ENCODE measurements at regions not wholly inside any gene's neighbourhood (a gene's known extent, or its start where the extent isn't known, plus 50 kb on each side); places are given as distances from the start of the nearest gene placed in this dataset.

DNA sequence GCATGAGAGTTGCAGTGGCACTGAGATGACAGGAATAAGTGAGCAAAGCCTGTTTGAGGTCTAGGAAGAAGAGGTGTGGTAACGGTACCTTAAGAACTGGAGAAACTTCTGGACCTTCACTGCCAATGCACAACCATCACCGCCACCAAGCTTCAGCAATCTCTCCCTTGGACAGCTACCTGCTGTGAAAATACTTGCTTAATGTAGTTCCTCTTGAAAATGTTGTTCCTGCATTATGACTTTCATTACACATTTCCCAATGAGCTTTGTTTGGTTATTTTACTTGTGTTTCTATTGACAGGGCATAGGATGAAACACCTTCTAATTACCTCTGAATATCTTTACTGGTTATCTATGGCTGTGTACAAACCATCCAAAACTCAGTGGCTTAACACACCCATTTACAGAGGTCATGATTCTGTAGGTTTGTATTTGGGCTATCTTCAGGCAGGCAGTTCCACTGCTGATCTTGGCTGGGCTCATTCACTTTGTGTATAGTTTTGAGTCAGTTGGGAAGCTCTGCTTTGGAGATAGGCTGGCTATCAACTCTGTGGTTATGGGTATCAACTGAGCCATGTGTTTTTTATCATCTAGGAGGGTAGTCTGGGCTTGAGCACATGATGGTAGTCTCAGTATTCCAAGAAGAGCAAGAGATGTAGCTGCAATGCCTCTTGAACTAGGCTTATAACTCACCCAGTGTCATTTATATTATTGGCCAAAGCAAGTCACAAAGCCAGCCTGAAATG is 149.4 kb downstream of the ELAVL4 start:
- TF ChIP-seq ELF1 (IDR thresholded peaks at IDR 0.05) (no peak), GABPA (IDR thresholded peaks at IDR 0.05; ENCODE audit: low read depth) (no peak), FOXJ3 (CRISPR knock-in tag; IDR thresholded peaks at IDR 0.05) (no peak)
- TF ChIP-seq, protein P1, sequence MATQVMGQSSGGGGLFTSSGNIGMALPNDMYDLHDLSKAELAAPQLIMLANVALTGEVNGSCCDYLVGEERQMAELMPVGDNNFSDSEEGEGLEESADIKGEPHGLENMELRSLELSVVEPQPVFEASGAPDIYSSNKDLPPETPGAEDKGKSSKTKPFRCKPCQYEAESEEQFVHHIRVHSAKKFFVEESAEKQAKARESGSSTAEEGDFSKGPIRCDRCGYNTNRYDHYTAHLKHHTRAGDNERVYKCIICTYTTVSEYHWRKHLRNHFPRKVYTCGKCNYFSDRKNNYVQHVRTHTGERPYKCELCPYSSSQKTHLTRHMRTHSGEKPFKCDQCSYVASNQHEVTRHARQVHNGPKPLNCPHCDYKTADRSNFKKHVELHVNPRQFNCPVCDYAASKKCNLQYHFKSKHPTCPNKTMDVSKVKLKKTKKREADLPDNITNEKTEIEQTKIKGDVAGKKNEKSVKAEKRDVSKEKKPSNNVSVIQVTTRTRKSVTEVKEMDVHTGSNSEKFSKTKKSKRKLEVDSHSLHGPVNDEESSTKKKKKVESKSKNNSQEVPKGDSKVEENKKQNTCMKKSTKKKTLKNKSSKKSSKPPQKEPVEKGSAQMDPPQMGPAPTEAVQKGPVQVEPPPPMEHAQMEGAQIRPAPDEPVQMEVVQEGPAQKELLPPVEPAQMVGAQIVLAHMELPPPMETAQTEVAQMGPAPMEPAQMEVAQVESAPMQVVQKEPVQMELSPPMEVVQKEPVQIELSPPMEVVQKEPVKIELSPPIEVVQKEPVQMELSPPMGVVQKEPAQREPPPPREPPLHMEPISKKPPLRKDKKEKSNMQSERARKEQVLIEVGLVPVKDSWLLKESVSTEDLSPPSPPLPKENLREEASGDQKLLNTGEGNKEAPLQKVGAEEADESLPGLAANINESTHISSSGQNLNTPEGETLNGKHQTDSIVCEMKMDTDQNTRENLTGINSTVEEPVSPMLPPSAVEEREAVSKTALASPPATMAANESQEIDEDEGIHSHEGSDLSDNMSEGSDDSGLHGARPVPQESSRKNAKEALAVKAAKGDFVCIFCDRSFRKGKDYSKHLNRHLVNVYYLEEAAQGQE (IDR thresholded peaks at IDR 0.05; ENCODE audit: low read depth, low read length), result peak; percentile 68; the same call in 1 of the 2 replicates
- Histone ChIP-seq H3K9me2 (no peaks in the 10 kb centered on the region), H4K20me1 (ENCODE audit: insufficient read depth) (no peaks in the 10 kb centered on the region), H3F3A (replicated peaks; ENCODE audit: insufficient read depth) (no peaks in the 10 kb centered on the region), H3K9ac (no peak overlapping the region), H3K9me3 (no peaks in the 10 kb centered on the region), H3K4me3 (ENCODE audit: low read depth in 2 of 2, low read length in 1 of 2) (no peak overlapping the region), H3K4me2 (no peak overlapping the region), H3K27me3 (ENCODE audit: insufficient read depth) (no peaks in the 10 kb centered on the region), H3K4me1 (ENCODE audit: control insufficient read depth in 1 of 2, insufficient read depth in 2 of 2, low read depth in 1 of 2, low read length in 1 of 2) (peaks cover 0 to 5% of the 10 kb centered on the region in 2 experiments; a peak in 1 of 4 replicates), H3K36me3 (replicated peaks in 1 of 2; ENCODE audit: control insufficient read depth in 1 of 2, insufficient read depth in 2 of 2, low read length in 1 of 2) (no peaks in the 10 kb centered on the region), H3K79me2 (ENCODE audit: insufficient read depth) (no peaks in the 10 kb centered on the region), H2AFZ (ENCODE audit: low read depth) (no peak overlapping the region), H3K27ac (ENCODE audit: low read depth in 2 of 2, low read length in 1 of 2) (no peak overlapping the region)
- 64% methylated on average over 2 of the region's 2 CpGs for WGBS (ENCODE audit: low lambda C conversion rate)
- ChIA-PET CTCF (interaction anchor here (1.5 to 2.9 kb wide), 3 partner anchors 8 to 91 kb away, joined by 3 to 13 read pairs (median 4); no protein-coding TSS in a partner anchor), POLR2A (no interaction called here)
- no peak for DNase-seq

DNA sequence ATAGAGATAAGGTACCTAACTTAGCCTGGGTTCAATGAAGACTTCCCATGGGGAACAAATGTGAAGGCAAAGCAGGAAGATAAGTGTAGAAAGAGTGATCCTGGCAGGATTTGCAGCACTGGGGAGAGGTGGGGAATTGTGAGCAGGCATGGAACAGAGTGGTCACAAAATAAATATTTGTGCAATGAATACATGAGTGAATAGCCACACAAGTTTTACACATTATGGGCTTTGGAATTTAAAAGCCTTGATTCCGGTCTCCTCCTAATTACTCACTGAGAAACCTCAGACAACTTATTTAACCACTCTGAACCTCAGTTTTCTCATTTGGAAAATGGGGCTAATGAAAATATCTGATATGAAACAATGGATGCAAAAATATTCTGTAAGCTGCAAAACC is 148.3 kb downstream of the ELAVL4 start:
- TF ChIP-seq, protein P2, sequence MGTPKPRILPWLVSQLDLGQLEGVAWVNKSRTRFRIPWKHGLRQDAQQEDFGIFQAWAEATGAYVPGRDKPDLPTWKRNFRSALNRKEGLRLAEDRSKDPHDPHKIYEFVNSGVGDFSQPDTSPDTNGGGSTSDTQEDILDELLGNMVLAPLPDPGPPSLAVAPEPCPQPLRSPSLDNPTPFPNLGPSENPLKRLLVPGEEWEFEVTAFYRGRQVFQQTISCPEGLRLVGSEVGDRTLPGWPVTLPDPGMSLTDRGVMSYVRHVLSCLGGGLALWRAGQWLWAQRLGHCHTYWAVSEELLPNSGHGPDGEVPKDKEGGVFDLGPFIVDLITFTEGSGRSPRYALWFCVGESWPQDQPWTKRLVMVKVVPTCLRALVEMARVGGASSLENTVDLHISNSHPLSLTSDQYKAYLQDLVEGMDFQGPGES (IDR thresholded peaks at IDR 0.05; ENCODE audit: low read depth, low read length), result no peak
- TF ChIP-seq, protein P3, sequence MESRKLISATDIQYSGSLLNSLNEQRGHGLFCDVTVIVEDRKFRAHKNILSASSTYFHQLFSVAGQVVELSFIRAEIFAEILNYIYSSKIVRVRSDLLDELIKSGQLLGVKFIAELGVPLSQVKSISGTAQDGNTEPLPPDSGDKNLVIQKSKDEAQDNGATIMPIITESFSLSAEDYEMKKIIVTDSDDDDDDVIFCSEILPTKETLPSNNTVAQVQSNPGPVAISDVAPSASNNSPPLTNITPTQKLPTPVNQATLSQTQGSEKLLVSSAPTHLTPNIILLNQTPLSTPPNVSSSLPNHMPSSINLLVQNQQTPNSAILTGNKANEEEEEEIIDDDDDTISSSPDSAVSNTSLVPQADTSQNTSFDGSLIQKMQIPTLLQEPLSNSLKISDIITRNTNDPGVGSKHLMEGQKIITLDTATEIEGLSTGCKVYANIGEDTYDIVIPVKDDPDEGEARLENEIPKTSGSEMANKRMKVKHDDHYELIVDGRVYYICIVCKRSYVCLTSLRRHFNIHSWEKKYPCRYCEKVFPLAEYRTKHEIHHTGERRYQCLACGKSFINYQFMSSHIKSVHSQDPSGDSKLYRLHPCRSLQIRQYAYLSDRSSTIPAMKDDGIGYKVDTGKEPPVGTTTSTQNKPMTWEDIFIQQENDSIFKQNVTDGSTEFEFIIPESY (IDR thresholded peaks at IDR 0.05; ENCODE audit: borderline replicate concordance, low read depth), result no peak
- TF ChIP-seq, protein P4, sequence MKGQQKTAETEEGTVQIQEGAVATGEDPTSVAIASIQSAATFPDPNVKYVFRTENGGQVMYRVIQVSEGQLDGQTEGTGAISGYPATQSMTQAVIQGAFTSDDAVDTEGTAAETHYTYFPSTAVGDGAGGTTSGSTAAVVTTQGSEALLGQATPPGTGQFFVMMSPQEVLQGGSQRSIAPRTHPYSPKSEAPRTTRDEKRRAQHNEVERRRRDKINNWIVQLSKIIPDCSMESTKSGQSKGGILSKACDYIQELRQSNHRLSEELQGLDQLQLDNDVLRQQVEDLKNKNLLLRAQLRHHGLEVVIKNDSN (IDR thresholded peaks at IDR 0.05; ENCODE audit: borderline replicate concordance, low read depth), result no peak
- TF ChIP-seq FOXM1 (IDR thresholded peaks at IDR 0.05; ENCODE audit: low read depth) (no peak), RAD21 (IDR thresholded peaks at IDR 0.05; ENCODE audit: low read length) (no peak), POLR2AphosphoS5 (IDR thresholded peaks at IDR 0.05; ENCODE audit: low read depth, low read length) (no peak), SMC3 (IDR thresholded peaks at IDR 0.05; ENCODE audit: low read depth, low read length) (no peak)
- TF ChIP-seq, protein P5, sequence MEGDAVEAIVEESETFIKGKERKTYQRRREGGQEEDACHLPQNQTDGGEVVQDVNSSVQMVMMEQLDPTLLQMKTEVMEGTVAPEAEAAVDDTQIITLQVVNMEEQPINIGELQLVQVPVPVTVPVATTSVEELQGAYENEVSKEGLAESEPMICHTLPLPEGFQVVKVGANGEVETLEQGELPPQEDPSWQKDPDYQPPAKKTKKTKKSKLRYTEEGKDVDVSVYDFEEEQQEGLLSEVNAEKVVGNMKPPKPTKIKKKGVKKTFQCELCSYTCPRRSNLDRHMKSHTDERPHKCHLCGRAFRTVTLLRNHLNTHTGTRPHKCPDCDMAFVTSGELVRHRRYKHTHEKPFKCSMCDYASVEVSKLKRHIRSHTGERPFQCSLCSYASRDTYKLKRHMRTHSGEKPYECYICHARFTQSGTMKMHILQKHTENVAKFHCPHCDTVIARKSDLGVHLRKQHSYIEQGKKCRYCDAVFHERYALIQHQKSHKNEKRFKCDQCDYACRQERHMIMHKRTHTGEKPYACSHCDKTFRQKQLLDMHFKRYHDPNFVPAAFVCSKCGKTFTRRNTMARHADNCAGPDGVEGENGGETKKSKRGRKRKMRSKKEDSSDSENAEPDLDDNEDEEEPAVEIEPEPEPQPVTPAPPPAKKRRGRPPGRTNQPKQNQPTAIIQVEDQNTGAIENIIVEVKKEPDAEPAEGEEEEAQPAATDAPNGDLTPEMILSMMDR (IDR thresholded peaks at IDR 0.05), result no peak
- H3F3A ChIP-seq (replicated peaks; ENCODE audit: insufficient read depth), result no peaks in the 10 kb centered on the region
- no peaks in the 10 kb centered on the region for H3K9me3 ChIP-seq
- ChIA-PET POLR2A (no interaction called here), CTCF (interaction anchor here (0.7 to 2.9 kb wide), 4 partner anchors 9 to 1426 kb away, joined by 3 to 13 read pairs (median 4); no protein-coding TSS in a partner anchor)
- no peaks in the 10 kb centered on the region for H3K79me2 ChIP-seq (ENCODE audit: insufficient read depth)
- H4K20me1 ChIP-seq (ENCODE audit: insufficient read depth), result no peaks in the 10 kb centered on the region
- no peak overlapping the region for H3K4me2 ChIP-seq
- DNase-seq, result no peak
- H3K4me1 ChIP-seq (ENCODE audit: control insufficient read depth in 1 of 2, insufficient read depth in 2 of 2, low read depth in 1 of 2, low read length in 1 of 2), result peaks cover 0 to 9% of the 10 kb centered on the region in 2 experiments; a peak in 2 of 4 replicates
- WGBS (ENCODE audit: low lambda C conversion rate), result 47% methylated on average over 1 of the region's 1 CpG
- H3K27ac ChIP-seq (ENCODE audit: low read depth in 2 of 2, low read length in 1 of 2), result no peak overlapping the region
- no peaks in the 10 kb centered on the region for H3K27me3 ChIP-seq (ENCODE audit: insufficient read depth)
- no peak overlapping the region for H2AFZ ChIP-seq (ENCODE audit: low read depth)
- H3K9me2 ChIP-seq, result no peaks in the 10 kb centered on the region
- no peak overlapping the region for H3K4me3 ChIP-seq (ENCODE audit: low read depth in 2 of 2, low read length in 1 of 2)
- no peak overlapping the region for H3K9ac ChIP-seq
- H3K36me3 ChIP-seq (replicated peaks in 1 of 2; ENCODE audit: control insufficient read depth in 1 of 2, insufficient read depth in 2 of 2, low read length in 1 of 2), result no peaks in the 10 kb centered on the region
